ENCODE measurements at regions not wholly inside any gene's neighbourhood (a gene's known extent, or its start where the extent isn't known, plus 50 kb on each side); places are given as distances from the start of the nearest gene placed in this dataset.

DNA sequence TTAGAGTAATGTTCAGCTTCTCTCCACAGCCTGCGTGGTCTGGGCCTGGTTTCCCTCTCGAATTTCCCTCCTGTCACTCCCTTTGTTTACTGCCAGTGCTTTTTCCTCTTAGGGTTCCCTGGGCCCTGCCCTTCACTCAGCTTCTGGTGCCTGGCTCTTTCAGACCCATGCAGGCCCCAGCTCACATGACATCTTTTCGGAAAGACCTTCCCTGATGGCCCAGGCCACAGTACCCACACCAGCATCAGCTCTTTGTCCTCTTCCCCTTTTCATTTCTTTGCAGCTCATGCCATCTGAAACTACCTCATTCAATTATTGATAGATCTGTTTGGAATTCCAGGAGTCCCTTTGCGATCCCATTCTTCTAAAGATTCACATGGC is 68.1 kb upstream of the ABL1 start:
- Histone ChIP-seq H3K27me3 (no peaks in the 10 kb centered on the region), H3K36me3 (no peaks in the 10 kb centered on the region), H3K4me1 (peaks cover 0 to 52% (median 28%) of the 10 kb centered on the region in 12 donors), H3K9me3 (no peaks in the 10 kb centered on the region), H3K27ac (peak overlapping the region in 3 of 12 donors; percentile 11 to 67 (median 21)), H3K4me3 (no peak overlapping the region)
- TF ChIP-seq, protein P1, sequence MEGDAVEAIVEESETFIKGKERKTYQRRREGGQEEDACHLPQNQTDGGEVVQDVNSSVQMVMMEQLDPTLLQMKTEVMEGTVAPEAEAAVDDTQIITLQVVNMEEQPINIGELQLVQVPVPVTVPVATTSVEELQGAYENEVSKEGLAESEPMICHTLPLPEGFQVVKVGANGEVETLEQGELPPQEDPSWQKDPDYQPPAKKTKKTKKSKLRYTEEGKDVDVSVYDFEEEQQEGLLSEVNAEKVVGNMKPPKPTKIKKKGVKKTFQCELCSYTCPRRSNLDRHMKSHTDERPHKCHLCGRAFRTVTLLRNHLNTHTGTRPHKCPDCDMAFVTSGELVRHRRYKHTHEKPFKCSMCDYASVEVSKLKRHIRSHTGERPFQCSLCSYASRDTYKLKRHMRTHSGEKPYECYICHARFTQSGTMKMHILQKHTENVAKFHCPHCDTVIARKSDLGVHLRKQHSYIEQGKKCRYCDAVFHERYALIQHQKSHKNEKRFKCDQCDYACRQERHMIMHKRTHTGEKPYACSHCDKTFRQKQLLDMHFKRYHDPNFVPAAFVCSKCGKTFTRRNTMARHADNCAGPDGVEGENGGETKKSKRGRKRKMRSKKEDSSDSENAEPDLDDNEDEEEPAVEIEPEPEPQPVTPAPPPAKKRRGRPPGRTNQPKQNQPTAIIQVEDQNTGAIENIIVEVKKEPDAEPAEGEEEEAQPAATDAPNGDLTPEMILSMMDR (IDR thresholded peaks at IDR 0.05): no peak
- TF ChIP-seq POLR2A (IDR thresholded peaks at IDR 0.05): no peak
- DNase-seq (no peak), ATAC-seq (peak in 3 of 4 donors; percentile 13 to 39 (median 21))
- WGBS, 4 donors: 61 to 66% (median 63%) methylated on average over 4 of the region's 4 CpGs
- intact Hi-C loops (cut with DNase I): loop anchor here in 8 of 10 donors (5.0 to 10.0 kb wide), 6 partner anchors 50 to 178 kb away; no protein-coding TSS in a partner anchor

- peaks cover 0 to 46% (median 28%) of the 10 kb centered on the region in 12 donors for H3K4me1 ChIP-seq
- H3K27ac ChIP-seq: peak overlapping the region in 1 of 12 donors; percentile 42
- no peaks in the 10 kb centered on the region for H3K9me3 ChIP-seq
- ATAC-seq: peak in 3 of 4 donors; percentile 9 to 43 (median 41)
- TF ChIP-seq, protein P1 (IDR thresholded peaks at IDR 0.05): no peak
- TF ChIP-seq POLR2A (IDR thresholded peaks at IDR 0.05): no peak
- H3K27me3 ChIP-seq: no peaks in the 10 kb centered on the region
- H3K36me3 ChIP-seq: no peaks in the 10 kb centered on the region
- DNase-seq: peak in 2 of 5 donors; percentile 26 to 42
- WGBS, 4 donors: 34 to 58% (median 52%) methylated on average over 4 to 6 of the region's 6 CpGs
- intact Hi-C loops (cut with DNase I): loop anchor here in 8 of 10 donors (5.0 to 10.0 kb wide), 6 partner anchors 51 to 177 kb away; no protein-coding TSS in a partner anchor
- H3K4me3 ChIP-seq: no peak overlapping the region
Measured at GRCh38 chr9:130768265-130768664, 66.8 kb upstream of the ABL1 start.

- DNase-seq (no peak), ATAC-seq (no peak)
- no peaks in the 10 kb centered on the region for H3K27me3 ChIP-seq
- no peak overlapping the region for H3K4me3 ChIP-seq
- peaks cover 0 to 46% (median 28%) of the 10 kb centered on the region in 12 donors for H3K4me1 ChIP-seq
- intact Hi-C loops (cut with DNase I): loop anchor here in 8 of 10 donors (5.0 to 10.0 kb wide), 6 partner anchors 52 to 176 kb away; no protein-coding TSS in a partner anchor
- peak overlapping the region in 1 of 12 donors; percentile 42 for H3K27ac ChIP-seq
- no peaks in the 10 kb centered on the region for H3K36me3 ChIP-seq
- no peak for TF ChIP-seq POLR2A (IDR thresholded peaks at IDR 0.05)
- 80 to 88% (median 85%) methylated on average over 6 of the region's 6 CpGs for WGBS, 4 donors
- H3K9me3 ChIP-seq: no peaks in the 10 kb centered on the region
Measured at GRCh38 chr9:130768891-130769403, 66.1 kb upstream of the ABL1 start.

GRCh38 chr9:130770093-130770492 is 65.0 kb upstream of the ABL1 start:
- H3K27ac ChIP-seq: no peak overlapping the region
- TF ChIP-seq, protein P1 (IDR thresholded peaks at IDR 0.05): no peak
- no peak for TF ChIP-seq POLR2A (IDR thresholded peaks at IDR 0.05)
- no peaks in the 10 kb centered on the region for H3K27me3 ChIP-seq
- ATAC-seq: no peak
- no peak overlapping the region for H3K4me3 ChIP-seq
- no peaks in the 10 kb centered on the region for H3K36me3 ChIP-seq
- DNase-seq: no peak
- H3K4me1 ChIP-seq: peaks cover 0 to 44% (median 25%) of the 10 kb centered on the region in 12 donors
- 63 to 97% (median 87%) methylated on average over 3 of the region's 3 CpGs for WGBS, 4 donors
- intact Hi-C loops (cut with DNase I): loop anchor here in 8 of 10 donors (2.0 to 10.0 kb wide), 7 partner anchors 91 to 277 kb away; partner anchors contain the start of gene FIBCD1 (in 1 of the 8)
- peaks cover 0 to 1% (median 0%) of the 10 kb centered on the region in 12 donors for H3K9me3 ChIP-seq
